Hematopoietic multipotent progenitor cell treated with erythropoietin and hydrocortisone succinate and interleukin-3 and kit ligand, for 15 days (in vitro differentiated cells): ENCODE measurements at regions not wholly inside any gene's neighbourhood (a gene's known extent, or its start where the extent isn't known, plus 50 kb on each side); places are given as distances from the start of the nearest gene placed in this dataset.
"Not testable (repeated sequence)": the region's sequence is repeated elsewhere in the genome, so short reads cannot be mapped to it uniquely, and the experiment has no call there.

Experiments used
- DNase-seq: peaks from one replicate; pipeline ENCODE4 v3.0.0-alpha.2; 2015; ENCODE audit warnings: low spot score

- DNase-seq = no peak
These were observed 1584.8 kb upstream of the ACO1 start for GRCh38 chr9:30799527-30800101.

GRCh38 chr9:30800421-30800820, 1584.0 kb upstream of the ACO1 start:
- DNase-seq = no peak

GRCh38 chr9:30812821-30813220, 1571.6 kb upstream of the ACO1 start:
- no peak for DNase-seq

- DNase-seq = no peak
These were observed 1568.9 kb upstream of the ACO1 start for GRCh38 chr9:30815585-30815984.

- no peak for DNase-seq
These were observed 1539.3 kb upstream of the ACO1 start for GRCh38 chr9:30845136-30845535.

- DNase-seq = no peak
These were observed 1537.8 kb upstream of the ACO1 start for GRCh38 chr9:30846651-30847050.

GRCh38 chr9:30851600-30851999, 1532.8 kb upstream of the ACO1 start:
- DNase-seq = no peak

GRCh38 chr9:30900706-30901105, 1483.7 kb upstream of the ACO1 start:
- DNase-seq = no peak

- DNase-seq = no peak
These were observed 1471.1 kb upstream of the ACO1 start for GRCh38 chr9:30913331-30913730.

GRCh38 chr9:30915451-30915850, 1469.0 kb upstream of the ACO1 start:
- no peak for DNase-seq

- no peak for DNase-seq
These were observed 1459.3 kb upstream of the ACO1 start for GRCh38 chr9:30925126-30925525.

GRCh38 chr9:30925635-30926034, 1458.8 kb upstream of the ACO1 start:
- no peak for DNase-seq

GRCh38 chr9:30928045-30928444, 1456.4 kb upstream of the ACO1 start:
- no peak for DNase-seq

GRCh38 chr9:30932226-30932625, 1452.2 kb upstream of the ACO1 start:
- DNase-seq = no peak

- no peak for DNase-seq
These were observed 1448.7 kb upstream of the ACO1 start for GRCh38 chr9:30935730-30936129.

- DNase-seq = no peak
These were observed 1447.3 kb upstream of the ACO1 start for GRCh38 chr9:30937106-30937505.

GRCh38 chr9:30942852-30943251, 1441.6 kb upstream of the ACO1 start:
- not testable (repeated sequence) for DNase-seq

GRCh38 chr9:30943446-30944224, 1440.8 kb upstream of the ACO1 start:
- no peak for DNase-seq

GRCh38 chr9:30944225-30944569, 1440.2 kb upstream of the ACO1 start:
- DNase-seq = no peak

- no peak for DNase-seq
These were observed 1439.6 kb upstream of the ACO1 start for GRCh38 chr9:30944741-30945280.

GRCh38 chr9:30964332-30964731, 1420.1 kb upstream of the ACO1 start:
- DNase-seq = no peak

GRCh38 chr9:30967476-30967875, 1417.0 kb upstream of the ACO1 start:
- DNase-seq = no peak

GRCh38 chr9:30970186-30970585, 1414.3 kb upstream of the ACO1 start:
- DNase-seq = no peak

GRCh38 chr9:30970812-30971211, 1413.6 kb upstream of the ACO1 start:
- DNase-seq = no peak
